ENCODE measurements at regions not wholly inside any gene's neighbourhood (a gene's known extent, or its start where the extent isn't known, plus 50 kb on each side); places are given as distances from the start of the nearest gene placed in this dataset.

DNA sequence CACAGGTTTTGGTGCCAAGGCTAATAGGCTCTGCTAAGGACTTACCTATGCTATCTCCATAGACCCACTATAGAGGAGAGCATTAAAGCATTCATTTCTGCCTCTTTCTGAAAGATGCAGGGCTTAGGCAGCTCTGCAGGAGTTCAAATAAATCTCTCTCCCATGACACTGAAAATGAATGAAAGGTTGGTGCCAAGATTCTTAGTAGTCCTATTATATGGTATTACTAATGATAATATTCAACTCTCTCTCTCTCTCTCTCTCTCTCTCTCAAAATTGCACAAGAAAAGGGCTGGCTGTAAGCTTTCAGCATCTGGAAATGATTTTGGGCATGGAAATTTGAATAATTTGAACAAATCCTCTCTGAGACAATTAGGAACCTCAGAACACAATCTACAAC lies 433.7 kb downstream of the MBD2 start:
- no peak for DNase-seq
- no peaks in the 10 kb centered on the region for H3K4me1 ChIP-seq (ENCODE audit: control insufficient read depth, insufficient read depth, low read length)

More for the DNA sequence above, 433.7 kb downstream of the MBD2 start:
- Histone ChIP-seq H2BK15ac (ENCODE audit: low read depth, low read length) (no peak overlapping the region), H2BK120ac (ENCODE audit: low read depth, low read length) (no peak overlapping the region), H3K4me3 (ENCODE audit: insufficient read depth, low read depth, low read length) (no peak overlapping the region), H3K79me1 (ENCODE audit: low read depth in 1 of 2, low read length in 2 of 2) (no peaks in the 10 kb centered on the region), H3K9ac (ENCODE audit: low read depth, low read length) (no peak overlapping the region), H4K91ac (ENCODE audit: insufficient read depth, low read depth, low read length) (no peak overlapping the region), H2BK5ac (ENCODE audit: low read depth, low read length, poor library complexity, severe bottlenecking) (no peak overlapping the region), H3K27ac (ENCODE audit: insufficient read depth, low read length) (no peak overlapping the region), H3K56ac (ENCODE audit: extremely low read depth, insufficient read depth, low read length) (no peak overlapping the region), H2AK9ac (replicated peaks; ENCODE audit: low read depth, low read length, poor library complexity) (no peak overlapping the region), H2BK20ac (ENCODE audit: low read depth, low read length) (no peak overlapping the region), H3K4ac (ENCODE audit: low read depth, low read length) (no peak overlapping the region), H2AK5ac (ENCODE audit: low read depth, low read length) (no peak overlapping the region), H2AFZ (replicated peaks; ENCODE audit: low read length, poor library complexity) (no peak overlapping the region), H4K5ac (ENCODE audit: low read depth, low read length) (no peak overlapping the region), H3K9me3 (ENCODE audit: control insufficient read depth, insufficient read depth, low read length) (0 out of 2 replicates have a peak, but pooled peaks cover 4% of the 10 kb centered on the region), H3K23ac (ENCODE audit: low read depth, low read length) (no peak overlapping the region), H3K18ac (ENCODE audit: low read depth, low read length) (no peak overlapping the region), H3K27me3 (ENCODE audit: control insufficient read depth, insufficient read depth, low read length) (no peaks in the 10 kb centered on the region), H3K14ac (replicated peaks; ENCODE audit: low read depth, low read length) (no peak overlapping the region), H3K9me1 (ENCODE audit: insufficient read depth, low read length) (no peaks in the 10 kb centered on the region), H4K8ac (ENCODE audit: low read depth in 2 of 2, low read length in 2 of 2) (no peak overlapping the region), H3K36me3 (ENCODE audit: control insufficient read depth, insufficient read depth, low read length) (no peaks in the 10 kb centered on the region), H3K4me2 (ENCODE audit: low read depth, low read length) (no peak overlapping the region), H4K20me1 (ENCODE audit: insufficient read depth, low read length) (no peaks in the 10 kb centered on the region)
- TF ChIP-seq MXI1 (IDR thresholded peaks at IDR 0.05; ENCODE audit: borderline replicate concordance, low read depth, low read length): no peak
- TF ChIP-seq BHLHE40 (IDR thresholded peaks at IDR 0.05; ENCODE audit: low read depth, low read length): no peak
- TF ChIP-seq RCOR1 (IDR thresholded peaks at IDR 0.05; ENCODE audit: insufficient replicate concordance, low read length): no peak
- no peak for TF ChIP-seq MAZ (IDR thresholded peaks at IDR 0.05; ENCODE audit: borderline replicate concordance, low read depth, low read length)
- TF ChIP-seq FOS (IDR thresholded peaks at IDR 0.05; ENCODE audit: low read depth, low read length): no peak
- no peak for TF ChIP-seq NFE2L2 (IDR thresholded peaks at IDR 0.05; ENCODE audit: low read depth, low read length)
- CTCF ChIA-PET: no interaction called here
- in situ Hi-C loops (cut with MboI; ENCODE audit: low sequenced_read_pairs): no loop called here
- POLR2A ChIA-PET (ENCODE audit: unreplicated experiment): no interaction called here
- dilution Hi-C loops (cut with HindIII; ENCODE audit: low sequenced_read_pairs, unreplicated experiment): no loop called here
- ATAC-seq (ENCODE audit: low read depth): no peak
- intact Hi-C loops (cut with micrococcal nuclease): no loop called here
- BruUV-seq (replicated peaks): no TSS peak

All from IMR-90 (cell line).